ENCODE measurements at regions not wholly inside any gene's neighbourhood (a gene's known extent, or its start where the extent isn't known, plus 50 kb on each side); places are given as distances from the start of the nearest gene placed in this dataset.
A peak's percentile ranks its signal among the peaks of the same experiment; 100 is the strongest.

DNA sequence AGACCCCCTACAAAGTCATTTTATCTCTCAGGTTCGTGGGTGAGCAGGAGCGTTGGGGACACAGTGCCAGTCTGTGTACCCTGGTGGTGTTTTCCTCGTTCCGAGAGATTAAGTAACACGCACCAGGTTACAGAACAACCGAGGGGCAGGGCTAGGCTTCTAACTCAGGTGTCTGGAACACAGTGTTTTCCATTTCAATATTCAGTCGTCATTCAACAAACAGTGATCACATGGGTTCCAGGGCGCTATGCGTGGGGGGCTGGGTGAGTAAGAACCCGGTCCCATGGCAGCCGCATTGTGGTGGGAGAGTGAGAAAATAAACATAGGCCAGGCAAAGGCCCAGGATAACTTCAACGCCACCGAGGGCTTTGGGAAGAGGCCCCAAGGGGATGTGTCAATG is 55.9 kb upstream of the RNU6ATAC start:
- DNase-seq (ENCODE audit: low spot score): no peak
- Mint-ChIP-seq H3K36me3 (no peaks in the 10 kb centered on the region), H3K4me1 (peaks cover 37% of the 10 kb centered on the region), H3K9me3 (no peaks in the 10 kb centered on the region), H3K27ac (no peak overlapping the region), H3K27me3 (ENCODE audit: insufficient read depth, low read depth) (peaks cover 7% of the 10 kb centered on the region), H3K4me3 (no peak overlapping the region)
- H3K36me3 ChIP-seq: no peaks in the 10 kb centered on the region
- no peaks in the 10 kb centered on the region for H3K9me3 ChIP-seq (ENCODE audit: low read depth)
- no peaks in the 10 kb centered on the region for H3K27me3 ChIP-seq
- no peak for TF ChIP-seq EZH2 (IDR thresholded peaks at IDR 0.05)
- TF ChIP-seq, protein P1, sequence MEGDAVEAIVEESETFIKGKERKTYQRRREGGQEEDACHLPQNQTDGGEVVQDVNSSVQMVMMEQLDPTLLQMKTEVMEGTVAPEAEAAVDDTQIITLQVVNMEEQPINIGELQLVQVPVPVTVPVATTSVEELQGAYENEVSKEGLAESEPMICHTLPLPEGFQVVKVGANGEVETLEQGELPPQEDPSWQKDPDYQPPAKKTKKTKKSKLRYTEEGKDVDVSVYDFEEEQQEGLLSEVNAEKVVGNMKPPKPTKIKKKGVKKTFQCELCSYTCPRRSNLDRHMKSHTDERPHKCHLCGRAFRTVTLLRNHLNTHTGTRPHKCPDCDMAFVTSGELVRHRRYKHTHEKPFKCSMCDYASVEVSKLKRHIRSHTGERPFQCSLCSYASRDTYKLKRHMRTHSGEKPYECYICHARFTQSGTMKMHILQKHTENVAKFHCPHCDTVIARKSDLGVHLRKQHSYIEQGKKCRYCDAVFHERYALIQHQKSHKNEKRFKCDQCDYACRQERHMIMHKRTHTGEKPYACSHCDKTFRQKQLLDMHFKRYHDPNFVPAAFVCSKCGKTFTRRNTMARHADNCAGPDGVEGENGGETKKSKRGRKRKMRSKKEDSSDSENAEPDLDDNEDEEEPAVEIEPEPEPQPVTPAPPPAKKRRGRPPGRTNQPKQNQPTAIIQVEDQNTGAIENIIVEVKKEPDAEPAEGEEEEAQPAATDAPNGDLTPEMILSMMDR (IDR thresholded peaks at IDR 0.05): no peak
- no peak for TF ChIP-seq EZH2phosphoT487 (IDR thresholded peaks at IDR 0.05)
- H3K4me3 ChIP-seq: no peak overlapping the region
- H2AFZ ChIP-seq (replicated peaks): no peak overlapping the region
- H4K20me1 ChIP-seq (ENCODE audit: low read depth): no peaks in the 10 kb centered on the region
- H3K79me2 ChIP-seq (ENCODE audit: low read depth): no peaks in the 10 kb centered on the region
- no peak overlapping the region for H3K27ac ChIP-seq
- no peak overlapping the region for H3K9ac ChIP-seq
- peaks cover 15% of the 10 kb centered on the region for H3K4me1 ChIP-seq
- H3F3A ChIP-seq (ENCODE audit: low read depth): no peaks in the 10 kb centered on the region
- no peak overlapping the region for H3K4me2 ChIP-seq

DNA sequence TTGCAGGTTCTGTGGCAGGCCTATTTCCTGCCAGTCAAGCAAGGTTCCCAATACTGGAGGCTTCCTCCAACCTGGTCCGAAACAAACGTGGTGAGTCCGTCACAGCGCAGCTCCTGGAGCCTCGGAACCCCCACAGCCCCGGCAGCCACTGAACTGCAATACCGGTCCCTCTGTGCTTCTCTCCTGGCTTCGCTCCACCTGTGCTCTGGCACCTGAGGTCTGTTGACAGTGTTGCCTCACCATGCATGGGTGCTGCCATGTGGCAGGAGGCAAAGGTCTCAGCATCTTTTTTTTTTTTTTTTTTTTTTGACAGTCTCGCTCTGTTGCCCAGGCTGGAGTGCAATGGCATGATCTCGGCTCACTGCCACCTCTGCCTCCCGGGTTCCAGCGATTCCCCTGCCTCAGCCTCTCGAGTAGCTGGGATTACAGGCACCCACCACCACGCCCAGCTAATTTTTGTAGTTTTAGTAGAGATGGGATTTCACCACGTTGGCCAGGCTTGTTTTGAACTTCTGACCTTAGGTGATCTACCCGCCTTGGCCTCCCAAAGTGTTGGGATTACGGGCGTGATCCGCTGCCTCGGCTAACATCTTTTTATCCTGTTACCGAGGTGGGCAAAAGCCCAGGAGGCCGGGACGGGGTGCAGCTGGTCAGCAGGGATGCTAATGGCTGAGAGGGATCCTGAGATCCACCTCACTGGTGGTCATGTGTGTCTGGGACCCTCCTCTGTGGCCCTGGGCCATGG is 57.1 kb upstream of the RNU6ATAC start:
- no peak overlapping the region for H3K9ac ChIP-seq
- no peak overlapping the region for H3K4me3 Mint-ChIP-seq
- H3K27me3 ChIP-seq: no peaks in the 10 kb centered on the region
- peaks cover 6% of the 10 kb centered on the region for H3K27me3 Mint-ChIP-seq (ENCODE audit: insufficient read depth, low read depth)
- no peak for DNase-seq (ENCODE audit: low spot score)
- no peak overlapping the region for H2AFZ ChIP-seq (replicated peaks)
- H3K27ac ChIP-seq: no peak overlapping the region
- peaks cover 29% of the 10 kb centered on the region for H3K4me1 Mint-ChIP-seq
- no peaks in the 10 kb centered on the region for H4K20me1 ChIP-seq (ENCODE audit: low read depth)
- no peak overlapping the region for H3K4me2 ChIP-seq
- no peaks in the 10 kb centered on the region for H3K9me3 Mint-ChIP-seq
- H3K36me3 Mint-ChIP-seq: no peaks in the 10 kb centered on the region
- no peak overlapping the region for H3K27ac Mint-ChIP-seq
- no peak overlapping the region for H3K4me3 ChIP-seq
- H3F3A ChIP-seq (ENCODE audit: low read depth): no peaks in the 10 kb centered on the region
- H3K36me3 ChIP-seq: no peaks in the 10 kb centered on the region
- H3K4me1 ChIP-seq: peaks cover 3% of the 10 kb centered on the region
- no peaks in the 10 kb centered on the region for H3K79me2 ChIP-seq (ENCODE audit: low read depth)
- no peak for TF ChIP-seq EZH2 (IDR thresholded peaks at IDR 0.05)
- TF ChIP-seq EZH2phosphoT487 (IDR thresholded peaks at IDR 0.05): no peak
- TF ChIP-seq, protein P1 (IDR thresholded peaks at IDR 0.05): no peak
- H3K9me3 ChIP-seq (ENCODE audit: low read depth): no peaks in the 10 kb centered on the region

DNA sequence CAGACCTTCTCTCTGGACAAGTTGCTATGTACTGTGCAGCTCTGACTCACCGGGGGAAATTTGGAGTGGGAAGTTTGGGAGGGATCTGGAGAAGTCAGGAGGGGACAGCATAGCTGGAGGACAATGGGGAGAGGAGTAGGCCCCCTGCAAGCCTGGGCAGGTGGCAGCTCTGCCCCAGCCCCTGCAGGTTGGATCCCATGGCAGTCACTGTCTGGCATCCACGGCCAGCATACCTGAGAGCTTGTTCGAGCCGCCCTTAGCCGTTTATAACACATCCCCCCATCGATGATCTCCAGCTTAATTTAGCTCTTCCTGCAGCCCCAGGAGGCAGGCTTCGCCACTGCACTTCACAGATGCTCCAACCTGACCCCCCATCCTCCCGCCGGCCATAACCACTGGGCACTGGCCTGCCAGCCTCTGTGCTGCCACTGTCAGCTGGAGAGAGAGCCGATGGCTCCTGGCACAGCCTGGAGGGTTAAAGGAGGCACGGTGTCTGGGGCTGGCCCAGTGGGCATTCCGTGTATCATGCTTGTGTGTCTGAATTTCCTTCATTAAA is 57.7 kb upstream of the RNU6ATAC start:
- Histone ChIP-seq H3K79me2 (ENCODE audit: low read depth) (no peaks in the 10 kb centered on the region), H3K36me3 (no peaks in the 10 kb centered on the region), H3K4me3 (no peak overlapping the region), H3K9me3 (ENCODE audit: low read depth) (no peaks in the 10 kb centered on the region), H3K27ac (no peak overlapping the region), H3K4me1 (no peaks in the 10 kb centered on the region), H3K4me2 (no peak overlapping the region), H3K27me3 (no peaks in the 10 kb centered on the region), H4K20me1 (ENCODE audit: low read depth) (no peaks in the 10 kb centered on the region), H3F3A (ENCODE audit: low read depth) (no peaks in the 10 kb centered on the region), H3K9ac (no peak overlapping the region), H2AFZ (replicated peaks) (no peak overlapping the region)
- TF ChIP-seq, protein P1 (IDR thresholded peaks at IDR 0.05): no peak
- TF ChIP-seq EZH2 (IDR thresholded peaks at IDR 0.05) (no peak), EZH2phosphoT487 (IDR thresholded peaks at IDR 0.05) (no peak)
- no peaks in the 10 kb centered on the region for H3K9me3 Mint-ChIP-seq
- peaks cover 6% of the 10 kb centered on the region for H3K27me3 Mint-ChIP-seq (ENCODE audit: insufficient read depth, low read depth)
- no peak overlapping the region for H3K4me3 Mint-ChIP-seq
- no peak for DNase-seq (ENCODE audit: low spot score)
- H3K27ac Mint-ChIP-seq: peak overlapping the region; percentile 69
- no peaks in the 10 kb centered on the region for H3K36me3 Mint-ChIP-seq
- peaks cover 28% of the 10 kb centered on the region for H3K4me1 Mint-ChIP-seq

Measured in neural progenitor cell (in vitro differentiated cells).